ENCODE measurements at regions not wholly inside any gene's neighbourhood (a gene's known extent, or its start where the extent isn't known, plus 50 kb on each side); places are given as distances from the start of the nearest gene placed in this dataset.

DNA sequence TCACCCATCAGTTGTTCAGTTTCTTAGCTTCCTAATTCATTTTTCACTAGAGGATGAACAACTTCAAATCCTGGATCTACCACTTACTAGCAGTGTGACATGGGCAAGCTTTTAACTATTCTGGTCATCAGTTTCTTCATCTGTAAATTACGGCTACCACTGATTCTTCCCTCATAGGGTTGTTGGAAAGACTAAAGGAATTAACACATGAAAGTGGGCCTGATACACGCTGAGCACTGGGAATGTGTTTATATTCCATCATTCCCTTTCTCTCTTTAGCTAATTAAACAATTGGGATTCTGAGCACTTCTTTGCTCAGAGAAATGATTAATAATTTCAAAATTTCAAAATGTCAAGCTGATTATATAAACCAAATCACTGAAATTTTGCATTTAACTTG lies 862.3 kb upstream of the GCFC2 start:
- DNase-seq: no peak

DNA sequence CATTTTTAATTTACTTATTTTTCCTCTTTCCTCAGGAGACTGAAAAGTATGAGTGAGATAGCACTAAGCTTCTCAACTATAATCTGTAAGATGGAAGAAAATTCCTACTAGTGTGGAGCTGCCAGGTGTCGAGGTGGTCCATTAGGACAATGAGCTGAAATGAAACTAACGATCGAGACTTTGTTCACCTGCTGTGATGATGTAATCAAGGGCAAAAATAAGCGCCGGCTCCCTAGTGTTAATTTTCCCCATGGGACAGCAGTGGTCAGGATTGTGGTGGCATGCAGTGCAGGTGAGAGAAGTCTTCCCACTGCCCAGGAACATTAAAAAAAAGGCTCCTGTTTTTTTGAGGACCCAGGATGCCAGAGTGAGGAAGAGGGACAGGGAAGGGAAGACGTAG lies 859.1 kb upstream of the GCFC2 start:
- DNase-seq: no peak

DNA sequence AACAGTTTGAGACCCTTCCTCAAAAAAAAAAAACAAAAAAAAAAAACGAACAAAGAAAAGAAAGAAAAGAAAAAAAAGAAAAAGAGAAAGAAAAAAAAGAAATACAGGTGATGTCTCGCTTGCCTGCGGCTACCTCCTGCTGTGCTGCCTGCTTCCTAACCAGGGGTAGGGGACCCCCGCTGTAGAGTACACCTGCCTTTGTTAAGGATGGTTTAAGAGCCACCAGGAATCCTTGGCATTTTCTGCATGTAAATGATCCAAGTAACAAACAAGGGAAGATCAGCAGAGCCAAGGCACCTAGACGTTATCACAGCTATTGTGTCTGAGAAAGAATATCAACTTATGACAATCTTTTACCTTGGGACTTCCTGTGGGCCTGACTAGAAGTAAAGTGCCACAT lies 856.8 kb upstream of the GCFC2 start:
- DNase-seq: no peak

DNA sequence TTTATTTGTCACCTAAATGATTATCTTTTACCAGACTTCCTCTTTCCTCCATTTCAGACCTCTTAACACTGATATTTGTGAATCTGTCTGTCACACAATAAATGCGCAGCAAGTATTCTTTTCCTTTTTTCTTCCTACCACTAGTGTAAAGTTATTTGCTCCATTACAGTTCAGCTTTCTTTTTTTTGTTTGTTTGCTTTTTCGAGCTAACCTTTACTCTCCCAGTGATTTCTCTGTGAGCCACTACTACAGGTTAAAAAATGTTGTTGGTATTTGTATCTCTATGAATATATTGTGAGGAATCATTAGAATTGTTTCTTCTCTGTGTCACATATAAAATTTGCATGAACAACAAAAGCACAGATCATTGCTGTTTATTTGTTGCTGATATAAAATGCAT lies 854.0 kb upstream of the GCFC2 start:
- DNase-seq: no peak

DNA sequence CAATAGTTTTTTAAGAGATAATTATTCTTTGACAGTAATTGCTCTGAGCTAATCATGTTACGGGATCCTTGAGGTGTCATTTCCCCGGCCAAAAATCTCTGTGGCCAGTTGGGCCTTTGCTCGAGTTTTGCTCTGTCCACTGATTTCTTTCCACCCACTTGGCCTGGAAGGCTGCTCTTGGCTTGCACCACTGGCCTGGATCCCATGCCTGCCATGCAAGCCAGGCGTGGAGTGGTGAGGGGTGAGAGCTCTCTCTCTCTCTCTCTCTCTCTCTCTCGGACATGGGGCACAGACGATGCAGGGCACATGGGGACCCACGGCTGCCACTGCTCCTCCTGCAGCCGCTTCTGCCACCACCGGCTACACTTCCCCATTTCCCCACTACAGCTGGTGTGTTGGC lies 853.0 kb upstream of the GCFC2 start:
- no peak for DNase-seq

DNA sequence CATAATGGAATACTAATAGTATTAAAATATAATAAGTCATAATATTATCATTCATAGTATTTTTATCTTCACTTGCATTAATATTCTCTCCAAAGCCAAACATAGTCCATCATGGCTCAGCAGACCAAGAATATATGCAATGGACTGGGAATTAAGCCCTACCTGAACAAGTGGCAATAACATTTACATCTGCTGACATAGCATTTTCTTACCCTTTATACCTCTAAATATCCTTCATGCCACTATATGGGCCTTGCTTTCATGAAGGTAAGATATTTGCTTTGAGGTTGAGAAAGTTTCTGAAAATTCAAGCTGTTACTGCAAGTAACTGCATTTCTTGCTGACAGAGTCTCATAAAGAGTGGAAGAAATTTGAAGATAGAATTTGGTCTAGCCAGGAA lies 847.4 kb upstream of the GCFC2 start:
- no peak for DNase-seq

DNA sequence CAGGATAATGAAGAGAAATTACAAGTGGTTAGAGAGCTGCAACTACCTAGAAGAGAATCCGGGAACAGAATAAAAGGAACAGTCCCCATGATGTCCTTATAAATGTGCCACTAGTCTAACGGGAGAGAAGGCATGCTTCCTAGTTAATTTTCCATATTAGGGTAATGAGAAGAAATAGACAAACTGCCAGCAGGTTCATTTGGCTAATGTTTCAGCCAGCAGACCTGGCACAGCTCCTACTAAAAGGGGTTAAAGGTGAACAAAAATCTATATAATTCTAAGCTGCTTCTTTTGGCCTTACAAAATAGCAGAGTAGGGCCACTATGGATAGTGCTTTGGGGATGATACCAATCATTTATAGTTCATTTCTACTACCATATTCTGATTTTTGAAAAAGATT lies 845.3 kb upstream of the GCFC2 start:
- no peak for DNase-seq

DNA sequence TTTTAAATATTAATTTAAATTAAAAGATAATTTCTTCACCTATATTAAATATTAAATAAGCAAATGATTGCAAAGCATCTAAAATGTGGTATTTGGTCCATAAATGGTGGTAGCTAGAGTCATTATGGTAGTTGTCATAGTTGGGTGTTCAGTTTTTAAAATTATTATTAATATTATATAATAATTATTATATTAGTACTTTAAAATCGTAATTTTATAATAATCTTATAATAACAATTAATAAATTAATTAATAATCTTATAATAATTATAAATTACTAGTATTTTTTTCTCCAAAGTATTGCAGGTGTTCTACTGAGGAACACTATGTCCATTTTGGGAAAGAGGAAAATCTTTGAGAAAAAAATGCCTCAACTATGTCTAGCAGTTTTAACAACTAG lies 835.5 kb upstream of the GCFC2 start:
- no peak for DNase-seq

DNA sequence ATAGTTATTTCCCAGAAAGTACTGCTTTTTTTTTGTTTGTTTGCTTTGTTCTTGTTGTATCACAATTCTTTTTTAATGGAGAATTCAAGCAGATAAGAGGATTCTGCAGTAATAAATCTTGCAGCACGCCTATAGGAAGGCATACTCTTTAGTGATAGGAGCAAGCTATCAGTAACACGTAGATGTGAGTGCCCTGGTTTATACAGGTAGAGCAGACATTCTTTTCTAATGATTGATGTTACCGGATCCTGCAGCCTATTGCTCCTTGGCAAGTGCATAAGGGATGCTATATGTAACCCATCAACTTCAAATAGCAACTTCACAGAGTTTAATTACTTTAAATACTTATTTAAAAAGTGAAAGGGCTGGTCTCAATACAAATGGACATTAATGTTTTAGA lies 834.2 kb upstream of the GCFC2 start:
- no peak for DNase-seq

DNA sequence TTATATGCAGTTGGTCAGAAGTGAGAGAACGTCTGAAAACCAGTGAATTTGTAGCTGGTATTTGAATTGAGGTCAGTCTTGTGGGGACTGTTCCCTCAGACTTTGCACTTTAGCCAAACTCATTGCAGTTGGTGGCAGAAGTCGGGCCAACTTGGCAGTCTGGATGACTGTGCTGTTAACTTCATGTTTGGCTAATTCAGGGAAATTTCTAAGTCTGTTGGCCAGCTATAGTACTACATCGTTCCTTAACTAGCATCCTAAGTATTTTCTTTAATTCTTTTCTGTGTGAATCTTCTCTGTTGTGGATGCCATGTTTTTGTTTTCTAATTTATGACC lies 806.8 kb upstream of the GCFC2 start:
- DNase-seq: no peak

DNA sequence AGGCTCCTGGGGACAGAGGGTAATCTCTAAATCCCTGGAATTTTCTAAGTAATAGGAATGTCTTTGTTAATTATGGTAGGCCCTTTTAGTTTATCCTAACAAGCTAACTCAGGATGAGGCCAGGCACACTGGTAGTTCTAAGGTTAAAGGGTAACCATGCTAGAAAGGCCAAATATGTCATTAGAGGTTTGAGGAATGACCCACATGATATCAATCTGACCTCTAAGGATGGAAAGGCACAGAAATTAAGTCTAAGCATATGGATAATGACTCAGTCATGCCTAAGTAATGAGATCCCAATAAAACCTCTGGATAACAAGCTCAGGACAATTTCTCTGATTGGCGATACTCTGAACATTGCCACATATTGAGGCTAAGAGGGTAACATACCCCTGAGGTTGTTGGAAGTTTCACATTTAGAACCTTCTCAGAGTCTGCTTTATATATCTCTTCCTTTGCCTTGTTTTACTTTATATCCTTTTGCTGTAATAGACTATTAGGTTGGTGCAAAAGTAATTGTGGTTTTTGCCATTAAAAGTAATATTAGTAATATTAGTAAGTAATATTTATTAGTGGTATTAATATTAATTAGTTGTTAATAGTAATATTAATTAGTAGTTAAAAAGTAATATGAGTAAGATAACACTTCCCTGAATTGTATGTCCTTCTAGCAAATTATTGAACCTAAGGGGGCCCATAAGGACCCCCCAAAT lies 806.3 kb upstream of the GCFC2 start:
- DNase-seq: no peak

DNA sequence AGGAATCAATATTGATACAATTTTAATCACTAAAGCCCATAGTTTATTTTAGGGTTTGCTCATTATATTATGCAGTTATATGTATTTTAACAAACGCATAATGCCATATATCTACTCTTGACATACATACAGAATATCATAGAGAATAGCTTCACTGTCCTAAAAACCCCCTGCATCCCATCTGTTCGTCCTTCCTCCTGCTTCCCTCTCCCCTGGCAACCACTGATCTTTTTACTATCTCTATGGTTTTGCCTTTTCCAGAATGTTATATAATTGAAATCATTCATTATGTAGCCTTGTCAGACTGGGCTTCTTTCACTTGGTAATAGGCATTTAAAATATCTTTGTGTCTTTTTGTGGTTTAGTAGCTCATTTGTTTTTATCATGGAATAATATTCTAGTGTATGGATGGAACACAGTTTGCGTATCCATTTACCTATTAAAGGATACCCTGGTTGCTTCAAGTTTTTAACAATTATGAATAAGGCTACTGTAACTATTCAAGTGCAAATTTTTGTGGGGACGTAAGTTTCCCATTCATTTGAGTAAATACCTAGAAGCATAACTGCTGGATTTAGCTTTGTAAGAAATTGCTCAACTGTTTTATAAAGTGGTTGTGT lies 801.6 kb upstream of the GCFC2 start:
- DNase-seq: no peak

DNA sequence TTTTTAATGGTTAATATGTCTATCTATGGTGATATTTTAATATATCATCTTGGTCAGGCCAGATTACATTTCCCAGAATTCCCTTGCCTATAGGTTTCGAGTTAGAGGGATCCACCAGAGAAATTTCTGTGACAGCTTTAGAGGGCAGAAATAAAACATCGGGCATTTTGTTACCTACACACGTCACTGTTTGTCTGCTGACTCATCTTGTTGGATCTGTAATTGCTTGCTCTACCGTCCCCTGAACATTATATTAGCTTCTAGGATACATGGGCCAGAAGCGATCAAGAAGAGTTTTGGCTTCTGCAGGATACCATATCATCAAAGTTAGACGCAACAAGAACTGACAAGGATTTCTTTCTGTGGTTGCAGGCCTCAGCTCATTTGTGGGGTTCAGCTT lies 795.8 kb upstream of the GCFC2 start:
- no peak for DNase-seq

DNA sequence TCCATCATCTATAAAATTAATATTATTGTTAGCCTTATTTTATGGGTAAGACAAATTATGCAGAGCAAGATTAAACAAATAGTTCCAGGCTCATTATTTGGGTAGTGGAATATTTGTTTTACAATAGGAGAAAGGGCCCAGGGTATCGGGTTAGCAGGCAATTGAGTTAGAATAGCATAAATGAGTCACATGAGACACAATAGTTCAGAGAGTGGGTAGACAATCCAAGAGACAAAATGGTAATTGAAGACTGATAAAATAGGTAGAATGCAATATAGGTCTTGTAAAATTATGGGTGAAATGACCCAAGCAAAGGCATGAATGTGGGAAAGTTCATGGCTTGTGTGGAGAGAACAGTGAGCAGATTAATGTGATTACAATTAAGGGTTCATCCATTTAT lies 790.9 kb upstream of the GCFC2 start:
- no peak for DNase-seq

DNA sequence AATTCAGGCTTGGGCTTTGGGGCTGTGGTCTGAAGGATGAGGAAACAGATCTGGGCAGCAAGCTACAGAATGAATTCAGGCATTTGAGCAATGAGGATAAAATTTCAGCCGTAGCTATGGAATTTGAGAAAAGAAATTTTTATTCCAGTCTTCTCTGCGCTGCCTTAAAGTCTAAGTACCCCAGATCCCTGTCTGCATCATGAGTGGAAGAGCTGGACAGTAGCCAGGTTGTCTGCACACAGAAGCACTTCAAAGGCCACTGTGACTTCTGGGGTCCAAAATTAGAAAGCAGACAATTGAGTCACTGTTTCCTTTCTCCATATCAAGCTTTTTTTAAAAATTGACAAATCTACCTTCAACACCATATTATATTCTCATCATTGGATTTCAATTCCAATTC lies 787.6 kb upstream of the GCFC2 start:
- DNase-seq: no peak

DNA sequence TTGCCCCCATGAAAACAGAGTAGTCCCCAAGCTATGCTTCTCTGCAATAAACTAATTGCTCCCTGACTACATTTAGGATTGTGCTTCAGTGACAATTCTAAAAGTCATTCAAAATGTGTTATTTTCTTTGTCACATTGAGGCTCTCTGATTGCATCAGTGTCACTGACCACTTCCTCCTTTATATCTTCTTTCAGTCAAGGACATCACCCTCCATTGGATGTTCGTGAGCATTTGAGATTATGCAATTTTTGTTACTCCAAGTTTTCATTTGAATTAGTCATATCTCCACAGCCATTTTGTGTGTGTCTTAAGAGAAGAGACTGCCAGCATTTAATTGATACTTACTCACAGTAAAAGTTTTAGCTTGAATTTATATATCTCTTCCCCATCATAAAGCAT lies 780.8 kb upstream of the GCFC2 start:
- no peak for DNase-seq

DNA sequence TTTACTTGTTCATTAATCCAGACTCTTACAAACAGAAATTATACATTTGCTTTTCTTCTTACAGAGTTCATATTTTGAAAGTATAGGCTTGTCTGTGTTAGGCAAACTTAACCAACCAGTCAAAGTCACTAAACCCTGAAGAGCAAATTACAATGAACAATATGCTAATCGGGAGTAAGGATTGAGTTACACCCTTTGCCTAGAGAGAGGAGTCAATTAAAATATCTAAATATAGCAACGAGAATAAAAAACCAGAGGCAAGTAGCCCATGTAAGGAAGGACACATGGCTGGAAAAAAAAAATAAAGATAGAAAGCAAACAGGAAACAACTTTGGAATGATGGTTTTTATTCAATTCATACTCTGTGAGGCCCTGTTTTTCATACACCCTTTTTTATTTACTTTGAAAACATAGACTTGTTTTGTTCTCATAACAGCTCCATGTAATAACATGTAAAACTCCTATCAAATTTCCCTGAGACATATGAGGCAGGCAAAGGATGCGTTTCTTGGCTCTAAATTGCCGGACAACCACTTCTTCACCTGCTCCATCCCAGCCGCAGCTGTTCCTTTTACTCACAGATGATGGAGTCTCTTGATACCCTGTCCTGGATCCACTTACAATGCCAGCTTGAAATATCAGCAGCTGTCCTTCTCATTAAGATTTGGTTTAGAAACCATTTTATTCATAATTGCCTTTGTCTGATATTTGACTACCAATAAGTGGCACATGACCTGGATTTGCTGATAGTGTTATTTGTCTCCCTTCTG lies 767.7 kb upstream of the GCFC2 start:
- no peak for DNase-seq

DNA sequence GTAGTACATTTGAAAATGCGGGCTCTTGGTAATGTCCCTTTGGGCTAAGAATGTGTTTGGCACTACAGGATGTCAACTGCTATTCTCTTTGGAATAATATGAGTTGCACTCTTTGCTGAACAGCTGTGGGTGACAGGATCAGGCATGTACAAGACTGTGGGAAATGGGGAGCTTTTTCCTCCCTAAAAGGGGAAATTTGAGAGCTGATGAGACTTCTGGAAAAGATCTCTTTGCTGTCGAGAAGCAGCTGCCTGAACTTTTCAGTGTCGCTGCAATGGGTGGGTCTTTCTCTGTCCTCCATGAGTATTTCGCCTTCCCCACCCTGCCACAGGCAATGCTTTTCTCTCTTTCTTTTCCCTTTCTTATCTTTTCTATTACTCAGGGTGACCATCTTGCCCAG lies 762.2 kb upstream of the GCFC2 start:
- no peak for DNase-seq

DNA sequence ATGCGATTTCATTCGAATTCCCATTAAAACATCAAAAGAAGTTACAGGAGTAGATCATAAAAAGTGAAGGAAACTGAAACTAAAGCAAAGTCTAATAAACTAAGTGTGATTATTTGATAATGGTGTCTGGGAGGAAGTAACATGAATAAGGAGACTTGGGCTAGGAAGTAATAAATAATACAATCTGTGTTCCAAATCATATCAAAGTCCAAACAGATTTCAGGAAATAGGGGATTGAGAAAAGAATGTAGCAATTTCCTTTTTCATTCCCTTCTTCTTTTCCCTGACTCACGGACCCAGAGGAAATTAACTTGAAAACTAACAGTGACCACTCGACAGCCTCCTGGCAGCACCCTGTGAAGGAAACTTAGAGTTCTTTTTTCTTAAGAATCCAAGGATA lies 758.4 kb upstream of the GCFC2 start:
- no peak for DNase-seq

DNA sequence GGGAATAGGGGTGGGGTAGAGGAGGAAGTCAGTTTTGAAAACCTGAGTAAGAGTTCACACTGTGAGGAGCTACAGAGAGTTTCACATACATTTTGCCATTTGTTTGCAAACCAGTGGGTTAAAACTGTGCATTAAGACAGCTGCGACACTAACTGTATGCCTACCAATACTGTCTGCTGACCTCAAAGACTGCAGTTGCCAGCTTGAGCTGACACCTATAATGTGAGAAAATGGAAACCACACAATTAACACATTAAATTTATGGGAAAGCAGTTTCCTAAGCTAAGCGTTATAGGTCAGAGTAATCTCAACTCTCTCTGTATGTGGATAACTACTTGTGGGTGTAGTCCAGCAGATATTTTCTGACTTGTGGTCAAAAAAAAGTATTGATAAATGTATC lies 756.6 kb upstream of the GCFC2 start:
- no peak for DNase-seq

DNA sequence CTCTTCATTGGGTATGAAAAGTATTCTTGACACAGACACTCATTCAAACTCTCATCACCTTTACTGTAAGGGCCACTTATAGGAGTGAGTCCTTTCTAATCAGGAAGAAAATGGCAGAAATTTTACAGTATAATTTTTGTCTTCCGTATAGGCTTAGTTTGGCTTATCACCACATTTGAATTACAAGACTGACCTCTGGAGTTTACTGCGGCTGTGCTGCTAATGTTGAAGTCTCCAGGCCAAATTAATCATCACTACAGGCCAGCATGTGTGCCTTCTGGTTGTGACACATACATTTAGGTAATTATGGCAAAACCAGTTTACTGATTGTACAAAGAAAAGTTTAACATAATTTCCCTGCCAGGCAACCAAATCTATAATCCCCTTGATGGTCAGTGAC lies 753.6 kb upstream of the GCFC2 start:
- no peak for DNase-seq

DNA sequence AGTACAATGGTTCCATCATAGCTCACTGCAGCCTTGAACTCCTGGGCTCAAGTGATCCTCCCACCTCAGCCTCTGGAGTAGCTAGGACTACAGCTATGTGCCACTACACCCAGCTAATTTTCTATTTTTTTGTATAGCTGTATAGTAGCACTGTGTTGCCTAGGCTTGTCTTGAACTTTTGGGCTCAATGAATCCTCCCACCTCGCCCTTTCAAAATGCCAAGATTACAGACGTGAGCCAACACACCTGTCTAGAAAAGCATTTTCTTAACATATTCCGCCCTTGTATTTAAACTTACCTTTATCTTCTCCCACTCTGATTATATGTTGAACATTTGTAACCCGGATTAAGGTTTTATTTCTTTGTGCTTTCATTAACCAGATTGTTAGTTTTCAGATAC lies 750.7 kb upstream of the GCFC2 start:
- DNase-seq: no peak

DNA sequence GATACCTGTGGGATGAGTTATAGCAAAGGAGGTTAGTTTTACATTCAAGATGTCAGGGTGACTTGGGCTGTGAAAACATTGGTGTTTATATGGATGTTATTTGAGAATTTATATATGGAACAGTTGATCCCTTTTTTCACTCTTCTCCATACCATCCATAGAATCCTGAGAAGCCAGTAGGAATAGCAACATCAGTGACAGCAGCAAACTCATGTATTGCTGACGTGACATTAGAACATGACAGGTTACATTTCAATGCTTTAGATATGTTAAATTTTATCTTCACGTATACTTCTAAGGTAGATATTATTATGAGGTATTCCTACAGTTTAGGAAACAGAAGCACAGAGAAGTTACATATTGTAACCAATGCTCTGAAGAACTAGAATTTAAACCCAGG lies 745.2 kb upstream of the GCFC2 start:
- DNase-seq: no peak

DNA sequence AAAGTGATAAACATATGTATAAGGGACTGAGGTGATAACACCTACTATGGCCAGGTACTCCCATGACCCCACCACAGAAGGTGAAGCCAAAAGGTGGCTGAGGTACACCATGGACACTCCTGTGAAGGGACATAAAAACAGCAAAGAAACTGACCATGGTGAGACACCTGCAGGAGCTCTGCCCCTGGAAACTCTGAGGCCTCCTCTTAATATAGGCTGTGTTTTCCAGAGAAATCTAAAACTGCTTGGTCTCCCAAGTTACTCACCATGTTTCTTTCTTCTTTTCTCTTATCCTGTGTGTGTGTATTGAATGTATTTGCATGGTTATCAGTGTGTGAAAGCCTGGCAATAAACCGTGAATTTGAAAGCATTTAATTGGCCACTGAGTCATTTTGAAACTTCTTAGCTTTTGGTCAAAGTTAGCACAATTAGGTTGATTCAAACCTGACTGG lies 739.3 kb upstream of the GCFC2 start:
- DNase-seq: no peak

DNA sequence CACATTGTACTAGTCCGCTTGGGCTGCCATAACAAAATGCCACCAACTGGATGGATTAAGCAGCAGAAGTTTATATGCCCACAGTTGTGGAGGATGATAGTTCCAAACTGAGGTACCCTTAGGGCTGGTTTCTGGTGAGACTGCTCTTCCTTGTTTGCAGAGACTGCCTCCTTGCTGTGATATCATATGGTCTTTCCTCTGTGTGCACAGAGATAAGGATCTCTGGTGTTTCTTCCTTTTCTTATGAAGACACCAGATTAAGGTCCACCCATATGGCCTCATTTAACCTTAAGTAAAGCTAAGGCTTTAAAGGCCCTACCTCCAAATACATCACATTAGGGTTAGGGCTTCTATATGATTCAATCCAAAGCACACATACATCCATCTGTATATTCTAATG lies 738.2 kb upstream of the GCFC2 start:
- no peak for DNase-seq
